ENCODE measurements at regions not wholly inside any gene's neighbourhood (a gene's known extent, or its start where the extent isn't known, plus 50 kb on each side); places are given as distances from the start of the nearest gene placed in this dataset.
A peak's percentile ranks its signal among the peaks of the same experiment; 100 is the strongest.
"Not testable (repeated sequence)": the region's sequence is repeated elsewhere in the genome, so short reads cannot be mapped to it uniquely, and the experiment has no call there.

DNA sequence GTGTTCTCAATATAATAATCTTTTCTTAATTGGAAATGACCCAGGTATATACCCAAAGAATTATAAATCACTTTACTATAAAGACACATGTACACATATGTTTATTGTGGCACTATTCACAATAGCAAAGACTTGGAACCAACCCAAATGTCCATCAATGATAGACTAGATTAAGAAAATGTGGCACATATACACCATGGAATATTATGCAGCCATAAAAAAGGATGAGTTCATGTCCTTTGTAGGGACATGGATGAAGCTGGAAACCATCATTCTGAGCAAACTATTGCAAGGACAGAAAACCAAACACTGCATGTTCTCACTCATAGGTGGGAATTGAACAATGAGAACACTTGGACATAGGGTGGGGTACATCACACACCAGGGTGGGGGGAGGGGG, 56.8 kb downstream of the SCGB2B2 start:
- not testable (repeated sequence) for H3K27ac Mint-ChIP-seq; ATAC-seq; DNase-seq (ENCODE audit: low spot score in 2 of 2); H3K4me1 Mint-ChIP-seq; H3K4me3 Mint-ChIP-seq; H3K36me3 Mint-ChIP-seq
- peaks cover 11% of the 10 kb centered on the region for H3K9me3 Mint-ChIP-seq

DNA sequence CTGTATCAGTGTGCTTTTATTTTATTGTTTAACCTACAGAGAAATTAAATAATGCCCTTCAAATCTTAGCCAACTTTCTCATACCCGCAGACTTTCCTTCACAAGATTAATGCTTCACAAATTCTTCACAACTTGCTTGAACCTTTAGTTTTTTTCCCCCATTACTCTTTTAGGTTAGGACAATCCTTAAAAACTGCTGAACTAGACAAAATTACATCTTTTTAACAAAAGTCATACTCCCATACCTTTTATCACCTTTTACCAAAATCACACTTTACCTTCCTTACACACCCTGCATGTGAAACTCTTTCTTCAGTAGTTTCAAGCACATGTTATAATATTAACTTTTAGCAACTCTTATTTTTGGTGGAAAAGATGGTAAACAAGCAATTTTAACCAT, 58.5 kb downstream of the SCGB2B2 start:
- no peak for ATAC-seq
- Mint-ChIP-seq H3K4me1 (no peaks in the 10 kb centered on the region), H3K9me3 (peaks cover 21% of the 10 kb centered on the region), H3K4me3 (no peak overlapping the region), H3K27ac (no peak overlapping the region), H3K36me3 (no peaks in the 10 kb centered on the region)
- no peak for DNase-seq (ENCODE audit: low spot score in 2 of 2)

DNA sequence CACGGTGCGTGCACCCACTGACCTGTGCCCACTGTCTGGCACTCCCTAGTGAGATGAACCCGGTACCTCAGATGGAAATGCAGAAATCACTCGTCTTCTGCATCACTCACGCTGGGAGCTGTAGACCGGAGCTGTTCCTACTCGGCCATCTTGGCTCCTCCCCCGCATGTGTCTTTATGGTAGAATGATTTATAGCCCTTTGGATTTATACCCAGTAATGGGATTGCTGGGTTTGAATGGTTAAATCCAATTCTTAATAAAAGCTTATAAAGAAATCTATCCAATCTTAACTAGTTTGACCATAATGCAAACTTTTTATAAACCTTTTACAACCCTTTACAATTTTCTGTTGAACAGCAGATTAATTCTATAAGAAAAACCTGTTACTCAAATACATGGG, 59.0 kb downstream of the SCGB2B2 start:
- not testable (repeated sequence) for H3K4me1 Mint-ChIP-seq; ATAC-seq; H3K4me3 Mint-ChIP-seq; DNase-seq (ENCODE audit: low spot score in 2 of 2); H3K27ac Mint-ChIP-seq; H3K36me3 Mint-ChIP-seq
- peaks cover 23% of the 10 kb centered on the region for H3K9me3 Mint-ChIP-seq

DNA sequence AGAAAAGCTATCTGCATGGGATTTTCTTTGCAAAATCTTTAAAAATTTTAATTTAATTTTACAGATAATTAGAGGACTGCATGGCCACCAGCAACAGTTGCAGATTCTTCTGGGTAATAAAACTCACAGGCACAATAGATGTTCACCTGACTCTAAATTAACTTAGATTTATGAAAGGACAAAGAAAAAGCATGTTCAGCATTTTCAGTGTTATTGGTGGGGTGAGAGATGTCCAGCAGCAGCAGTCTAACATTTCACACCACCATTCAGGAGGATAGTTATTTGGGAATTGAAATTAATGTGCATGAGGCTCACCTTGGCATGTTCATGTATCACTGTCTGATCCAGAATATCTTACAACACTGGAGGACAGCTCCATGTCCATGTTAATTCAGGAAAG, 74.0 kb downstream of the SCGB2B2 start:
- DNase-seq (ENCODE audit: low spot score in 2 of 2) (no peak), ATAC-seq (no peak)
- Mint-ChIP-seq H3K36me3 (no peaks in the 10 kb centered on the region), H3K4me3 (no peak overlapping the region), H3K9me3 (peaks cover 15% of the 10 kb centered on the region), H3K27ac (no peak overlapping the region), H3K4me1 (no peaks in the 10 kb centered on the region)

DNA sequence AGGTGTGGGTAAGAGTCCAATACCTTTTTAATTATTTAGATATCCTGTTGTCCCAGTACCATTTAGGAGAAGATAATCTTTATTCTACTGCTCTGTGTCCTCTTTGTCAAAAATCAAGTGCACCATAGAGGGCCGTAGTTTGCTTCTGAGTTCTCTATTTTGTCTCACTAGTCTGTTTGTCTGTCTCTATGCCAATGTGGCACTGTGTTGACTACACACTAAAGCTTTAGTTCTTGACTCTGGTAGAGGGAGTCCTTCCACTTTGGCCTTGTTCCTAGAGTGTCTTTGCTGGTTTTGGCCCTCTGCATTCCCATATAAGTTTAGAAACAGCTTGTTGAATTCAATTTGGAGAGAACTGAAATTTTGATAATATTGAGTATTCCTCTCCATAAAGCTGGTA, 75.9 kb downstream of the SCGB2B2 start:
- H3K4me3 Mint-ChIP-seq, result no peak overlapping the region
- peaks cover 10% of the 10 kb centered on the region for H3K9me3 Mint-ChIP-seq
- H3K4me1 Mint-ChIP-seq, result peaks cover 5% of the 10 kb centered on the region
- DNase-seq (ENCODE audit: low spot score in 2 of 2), result no peak
- H3K27ac Mint-ChIP-seq, result no peak overlapping the region
- no peaks in the 10 kb centered on the region for H3K36me3 Mint-ChIP-seq
- ATAC-seq, result no peak

DNA sequence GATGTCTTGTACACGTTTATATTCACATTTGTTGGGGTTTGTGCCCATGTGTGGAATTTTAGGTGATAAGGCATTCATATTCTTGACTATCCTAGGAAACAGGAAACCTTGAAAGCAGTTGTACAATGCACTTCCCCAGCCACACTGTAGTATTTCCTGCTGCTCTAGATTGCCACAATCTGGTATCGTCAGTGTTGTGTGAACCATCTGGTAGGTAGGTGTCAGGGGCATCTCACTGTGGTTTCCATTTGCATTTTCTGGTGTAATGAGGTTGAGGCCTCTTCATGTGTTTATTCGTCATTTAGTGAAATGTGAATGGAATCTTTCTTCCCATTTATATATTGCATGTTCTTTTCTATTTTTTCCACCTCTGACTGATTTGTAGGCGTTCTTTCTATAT, 76.6 kb downstream of the SCGB2B2 start:
- Mint-ChIP-seq H3K4me3 (no peak overlapping the region), H3K9me3 (peaks cover 10% of the 10 kb centered on the region), H3K36me3 (no peaks in the 10 kb centered on the region), H3K4me1 (peaks cover 5% of the 10 kb centered on the region), H3K27ac (no peak overlapping the region)
- ATAC-seq (peak; percentile 65), DNase-seq (ENCODE audit: low spot score in 2 of 2) (no peak)

DNA sequence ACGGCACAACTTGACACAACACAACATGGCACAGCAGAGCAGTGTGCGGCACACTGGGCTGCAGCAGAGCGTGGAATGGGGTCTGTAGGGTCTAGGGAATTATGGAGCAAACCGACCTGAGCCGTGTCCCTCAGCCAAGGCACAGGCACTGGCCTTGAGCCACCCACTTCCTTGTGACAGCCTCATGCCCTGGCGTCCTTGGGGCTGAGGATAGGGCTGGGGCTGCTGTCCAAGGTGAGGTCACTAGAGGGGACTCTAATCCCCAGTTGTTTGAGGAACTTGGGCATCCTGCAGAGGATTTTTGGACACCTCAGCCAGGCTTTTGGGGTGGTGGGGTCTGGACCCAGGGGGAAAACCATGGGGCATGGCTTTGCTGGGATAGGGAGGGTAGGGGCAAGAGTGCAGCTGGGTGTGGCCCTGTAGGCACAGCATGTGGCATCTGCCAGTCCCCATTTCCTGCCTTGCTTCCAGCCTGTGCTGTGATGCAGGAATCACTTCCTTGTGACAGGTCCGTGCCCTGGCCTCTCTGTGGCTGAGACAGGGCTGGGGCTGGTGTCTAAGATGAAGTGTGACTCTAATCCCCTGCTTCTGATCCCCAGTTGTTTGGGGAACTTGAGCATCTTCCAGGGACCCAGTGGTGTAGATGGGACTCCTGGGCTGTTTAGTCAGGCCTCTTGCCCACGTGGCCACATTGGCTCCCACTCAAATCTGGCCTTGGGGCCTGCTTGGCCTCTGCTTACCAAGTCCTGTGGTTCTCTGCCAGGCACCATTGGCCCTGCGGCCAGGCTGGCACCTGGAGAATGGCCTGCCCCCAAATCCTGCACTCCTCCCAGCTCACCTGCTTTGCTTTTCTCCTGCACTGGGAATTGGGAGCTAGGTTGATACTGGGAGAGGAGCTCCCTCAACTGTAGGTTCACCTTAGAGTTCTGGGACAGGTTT, 78.5 kb downstream of the SCGB2B2 start:
- DNase-seq (ENCODE audit: low spot score in 2 of 2) (no peak), ATAC-seq (no peak)
- Mint-ChIP-seq H3K9me3 (peaks cover 7% of the 10 kb centered on the region), H3K4me1 (peaks cover 5% of the 10 kb centered on the region), H3K27ac (no peak overlapping the region), H3K4me3 (no peak overlapping the region), H3K36me3 (no peaks in the 10 kb centered on the region)

DNA sequence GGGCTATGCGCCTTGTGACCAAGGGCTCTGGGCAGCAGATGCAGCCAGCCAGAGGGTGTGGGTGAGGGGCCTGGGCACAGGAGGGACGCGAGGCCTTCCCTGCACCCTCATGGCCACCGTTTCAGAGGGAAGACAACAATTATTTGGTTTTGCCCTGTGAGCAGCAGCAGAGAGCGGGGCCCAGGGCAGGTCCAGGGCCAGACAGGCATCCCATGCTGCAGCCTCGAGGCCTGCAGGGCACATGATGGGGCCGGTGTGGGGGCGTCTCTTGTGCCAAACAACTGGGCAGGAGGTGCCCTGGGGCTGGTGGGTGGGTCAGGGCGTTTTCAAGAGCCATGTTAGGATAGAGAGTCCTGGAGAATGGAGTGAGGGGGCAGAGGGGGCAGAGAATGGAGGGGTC, 79.4 kb downstream of the SCGB2B2 start:
- Mint-ChIP-seq H3K36me3 (no peaks in the 10 kb centered on the region), H3K27ac (no peak overlapping the region)
- no peak for ATAC-seq

DNA sequence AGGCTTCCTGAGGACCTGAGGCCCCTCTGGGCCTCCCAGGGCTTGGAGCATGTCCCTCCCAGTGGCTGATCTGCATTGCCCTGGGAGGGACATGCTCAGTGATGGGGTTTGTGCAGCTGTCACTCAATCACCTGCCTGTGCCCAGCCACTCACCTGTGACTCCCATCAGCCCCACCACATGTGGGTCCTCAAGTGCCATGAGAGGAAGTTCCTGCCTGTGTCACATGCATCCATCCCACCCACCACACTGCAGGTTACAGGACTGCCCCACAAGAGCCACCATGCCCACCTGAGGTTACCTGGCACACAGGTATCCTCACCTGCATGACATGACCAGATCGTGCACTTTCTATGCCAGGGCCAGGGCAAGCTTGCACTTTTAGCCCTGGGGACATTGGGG, 80.0 kb downstream of the SCGB2B2 start:
- Mint-ChIP-seq H3K4me3 (no peak overlapping the region), H3K36me3 (no peaks in the 10 kb centered on the region), H3K4me1 (peaks cover 5% of the 10 kb centered on the region), H3K27ac (no peak overlapping the region), H3K9me3 (peaks cover 7% of the 10 kb centered on the region)
- ATAC-seq (no peak), DNase-seq (ENCODE audit: low spot score in 2 of 2) (no peak)

More for the DNA sequence above, 79.4 kb downstream of the SCGB2B2 start:
- no peak overlapping the region for H3K4me3 Mint-ChIP-seq
- H3K9me3 Mint-ChIP-seq, result peaks cover 7% of the 10 kb centered on the region
- no peak for DNase-seq (ENCODE audit: low spot score in 2 of 2)
- peaks cover 5% of the 10 kb centered on the region for H3K4me1 Mint-ChIP-seq

DNA sequence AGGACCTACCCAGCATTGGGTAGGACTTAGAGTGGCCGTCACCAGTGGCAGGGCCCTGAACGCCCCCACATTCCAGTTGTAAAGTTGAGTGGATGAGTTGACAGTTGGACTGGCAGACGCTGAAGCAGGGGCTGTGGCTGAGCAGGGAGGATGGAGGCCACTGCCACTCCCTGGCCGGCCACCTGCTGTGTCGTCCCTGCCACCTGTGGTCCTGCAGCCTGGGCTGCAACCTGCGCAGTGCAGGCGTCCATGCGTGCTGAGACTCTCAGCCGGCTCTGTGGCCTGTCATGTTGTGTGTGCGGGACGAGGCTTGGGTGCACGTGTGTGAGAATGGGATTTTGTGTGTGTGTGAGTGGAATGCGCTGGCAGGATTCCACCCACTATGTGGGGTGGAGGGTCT, 80.8 kb downstream of the SCGB2B2 start:
- H3K27ac Mint-ChIP-seq, result peak overlapping the region; percentile 13
- ATAC-seq, result no peak
- peaks cover 5% of the 10 kb centered on the region for H3K4me1 Mint-ChIP-seq
- DNase-seq (ENCODE audit: low spot score in 2 of 2), result no peak
- peaks cover 13% of the 10 kb centered on the region for H3K9me3 Mint-ChIP-seq
- H3K36me3 Mint-ChIP-seq, result no peaks in the 10 kb centered on the region
- no peak overlapping the region for H3K4me3 Mint-ChIP-seq

DNA sequence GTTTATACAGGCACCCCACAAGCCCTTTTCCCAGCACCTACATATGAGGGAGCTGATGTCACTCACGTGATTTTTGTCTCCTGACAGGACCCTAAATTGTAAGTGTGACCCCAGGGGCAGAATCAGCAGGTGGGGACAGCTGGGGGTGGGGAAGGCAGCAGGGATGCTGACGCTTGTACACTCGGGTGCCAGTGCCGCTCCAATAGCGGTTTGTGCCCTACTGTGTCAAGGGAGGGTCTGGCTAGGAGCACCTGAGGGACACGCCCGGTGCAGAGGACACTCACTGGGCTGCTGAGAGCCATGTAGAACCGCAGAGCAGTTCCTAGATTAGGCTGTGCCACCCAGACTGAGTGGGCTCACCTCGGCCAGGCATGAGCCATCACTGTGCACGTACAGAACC, 81.3 kb downstream of the SCGB2B2 start:
- Mint-ChIP-seq H3K36me3 (no peaks in the 10 kb centered on the region), H3K4me3 (no peak overlapping the region), H3K9me3 (peaks cover 16% of the 10 kb centered on the region), H3K27ac (peak overlapping the region; percentile 13), H3K4me1 (peaks cover 5% of the 10 kb centered on the region)
- DNase-seq (ENCODE audit: low spot score in 2 of 2) (no peak), ATAC-seq (no peak)

DNA sequence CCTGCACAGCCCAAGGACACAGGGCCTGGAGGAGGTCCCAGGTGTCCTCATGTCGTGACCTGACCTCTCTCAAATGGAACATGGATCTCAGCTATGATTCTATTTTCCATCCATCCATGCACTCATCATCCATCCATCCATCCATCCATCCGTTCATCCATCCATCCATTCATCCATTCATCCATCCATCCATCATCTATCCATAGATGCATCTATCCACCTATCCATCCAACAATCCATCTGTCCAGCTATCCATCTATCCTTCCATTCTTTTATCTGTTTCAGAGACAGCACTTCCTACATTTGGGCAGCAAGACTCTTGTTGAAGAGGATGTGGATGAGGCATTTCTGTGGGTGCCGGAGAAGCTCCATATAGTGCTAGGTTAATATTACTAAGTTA, 86.7 kb downstream of the SCGB2B2 start:
- ATAC-seq (no peak), DNase-seq (ENCODE audit: low spot score in 2 of 2) (no peak)
- H3K36me3 Mint-ChIP-seq, result no peaks in the 10 kb centered on the region
- peaks cover 26% of the 10 kb centered on the region for H3K9me3 Mint-ChIP-seq
- H3K4me3 Mint-ChIP-seq, result no peak overlapping the region
- H3K27ac Mint-ChIP-seq, result no peak overlapping the region
- H3K4me1 Mint-ChIP-seq, result peaks cover 9% of the 10 kb centered on the region

DNA sequence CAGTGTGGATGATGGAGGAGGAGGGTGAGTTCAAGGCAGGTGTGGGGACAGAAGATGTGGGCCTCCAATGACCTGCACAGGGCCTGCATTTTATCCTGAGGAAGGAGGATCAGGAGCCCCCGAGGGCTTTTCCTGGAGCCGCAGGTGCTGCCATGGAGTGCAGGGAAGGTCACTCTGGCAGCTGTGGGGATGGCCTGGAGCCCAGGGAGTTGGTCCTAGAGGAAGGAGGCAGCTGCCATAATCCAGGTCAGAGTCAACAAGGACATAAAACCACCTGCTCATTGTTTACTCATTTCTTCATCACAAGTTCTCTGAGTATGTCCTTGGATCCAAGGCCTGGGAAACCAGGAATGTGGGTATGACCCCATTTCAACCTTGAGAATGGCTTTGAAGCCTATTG, 87.2 kb downstream of the SCGB2B2 start:
- Mint-ChIP-seq H3K9me3 (peaks cover 25% of the 10 kb centered on the region), H3K27ac (no peak overlapping the region), H3K4me1 (peaks cover 9% of the 10 kb centered on the region), H3K4me3 (no peak overlapping the region), H3K36me3 (no peaks in the 10 kb centered on the region)
- ATAC-seq, result no peak
- DNase-seq (ENCODE audit: low spot score in 2 of 2), result no peak

DNA sequence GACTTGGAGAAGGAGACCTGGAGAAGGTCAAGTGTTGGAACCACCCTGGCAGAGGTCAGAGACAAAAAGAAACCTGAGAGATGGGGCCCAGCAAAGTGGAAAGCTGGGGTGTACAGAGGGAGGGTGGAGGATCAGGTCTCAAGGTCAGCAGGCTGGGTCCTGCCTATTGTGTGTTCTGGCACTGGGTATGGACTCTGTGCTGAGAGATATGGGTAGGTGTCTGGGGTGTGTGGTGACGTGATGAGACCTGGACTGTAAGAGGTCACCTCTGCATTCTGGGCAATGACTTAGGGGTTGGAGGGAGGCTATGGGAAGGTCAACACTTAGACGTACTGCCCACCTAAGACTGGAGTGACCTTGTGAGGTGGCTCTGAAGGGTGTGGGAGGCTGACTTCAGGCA, 88.1 kb downstream of the SCGB2B2 start:
- Mint-ChIP-seq H3K27ac (peak overlapping the region; percentile 65), H3K4me1 (peaks cover 9% of the 10 kb centered on the region), H3K4me3 (no peak overlapping the region), H3K36me3 (no peaks in the 10 kb centered on the region), H3K9me3 (peaks cover 28% of the 10 kb centered on the region)
- DNase-seq (ENCODE audit: low spot score in 2 of 2) (no peak), ATAC-seq (no peak)

DNA sequence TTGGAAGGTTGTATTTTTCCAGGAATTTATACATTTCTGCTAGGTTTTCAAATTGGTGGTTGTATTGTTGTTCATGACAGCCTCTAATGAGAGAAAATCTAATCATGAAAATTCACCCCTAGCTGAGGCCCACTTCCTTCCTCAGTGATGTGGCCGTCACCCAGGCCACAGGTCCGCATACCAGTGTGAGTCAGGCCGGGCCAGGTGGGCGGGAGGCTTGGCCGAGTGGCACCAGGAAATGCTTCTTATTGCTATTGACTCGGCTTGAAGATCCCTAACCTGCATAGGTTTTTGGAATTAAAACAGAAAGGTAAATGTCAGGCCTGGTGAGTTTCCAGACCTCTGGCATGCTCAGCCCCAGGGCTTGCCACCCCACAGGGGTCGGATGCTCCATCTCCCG, 88.7 kb downstream of the SCGB2B2 start:
- Mint-ChIP-seq H3K9me3 (peaks cover 28% of the 10 kb centered on the region), H3K4me1 (peaks cover 9% of the 10 kb centered on the region), H3K27ac (peak overlapping the region; percentile 65), H3K36me3 (no peaks in the 10 kb centered on the region), H3K4me3 (no peak overlapping the region)
- DNase-seq (ENCODE audit: low spot score in 2 of 2) (no peak), ATAC-seq (peak; percentile 58)

DNA sequence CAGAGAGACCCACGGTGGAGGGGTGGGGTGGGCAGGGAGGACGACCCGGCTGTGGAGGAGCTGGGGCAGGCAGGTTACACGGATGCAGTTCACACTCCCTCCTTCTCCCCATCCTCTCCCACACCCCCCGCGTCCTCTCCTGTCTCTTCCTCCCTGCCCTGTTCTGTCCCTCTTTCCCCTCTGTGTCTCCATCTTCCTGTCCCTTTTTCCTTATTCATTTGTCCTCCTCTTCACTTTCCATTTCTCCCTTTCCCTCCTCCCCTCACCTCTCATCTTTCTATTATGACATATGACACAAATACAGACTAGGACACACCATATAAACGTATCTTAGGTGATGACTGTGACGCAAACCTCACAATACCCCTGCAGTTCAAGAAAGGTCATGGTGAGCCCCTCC, 96.6 kb downstream of the SCGB2B2 start:
- Mint-ChIP-seq H3K4me3 (no peak overlapping the region), H3K36me3 (no peaks in the 10 kb centered on the region), H3K27ac (no peak overlapping the region), H3K9me3 (peaks cover 15% of the 10 kb centered on the region), H3K4me1 (peaks cover 5% of the 10 kb centered on the region)
- no peak for ATAC-seq
- DNase-seq (ENCODE audit: low spot score in 2 of 2), result no peak

All from stimulated activated effector memory CD8-positive, alpha-beta T cell treated with anti-CD3 and anti-CD28 coated beads, Interleukin-12 subunit alpha, Interleukin-12 subunit beta, amount 100 ng/mL, for 72 hours (primary cell).